ENCODE measurements at regions not wholly inside any gene's neighbourhood (a gene's known extent, or its start where the extent isn't known, plus 50 kb on each side); places are given as distances from the start of the nearest gene placed in this dataset.

DNA sequence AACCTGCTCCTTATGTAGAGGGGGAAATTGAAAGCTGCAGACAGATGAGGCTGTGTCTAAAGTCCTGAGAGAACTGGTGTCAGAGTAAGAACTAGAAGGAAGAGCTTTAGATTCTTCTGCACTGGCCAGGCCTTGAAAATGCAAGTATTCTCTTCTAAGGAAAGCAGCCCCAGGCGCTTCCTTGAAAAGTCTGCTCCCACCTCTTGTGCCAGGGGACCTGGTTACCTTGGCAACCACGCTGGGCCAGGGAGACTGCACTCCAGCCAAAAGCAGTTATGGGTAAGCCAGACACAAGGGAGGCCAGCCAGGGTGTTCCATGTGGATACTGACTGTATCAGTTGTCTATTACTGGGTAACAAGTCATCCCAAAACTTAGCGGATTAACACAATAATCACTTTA is 228.6 kb upstream of the SDK2 start:
- Histone ChIP-seq H4K20me1 (ENCODE audit: insufficient read depth) (no peaks in the 10 kb centered on the region), H3K27ac (ENCODE audit: low read depth, low read length) (no peak overlapping the region), H2AFZ (ENCODE audit: low read depth, low read length, poor library complexity, severe bottlenecking) (no peak overlapping the region), H3K9me2 (ENCODE audit: insufficient read depth) (no peaks in the 10 kb centered on the region), H3K79me2 (ENCODE audit: insufficient read depth, low read length) (no peaks in the 10 kb centered on the region), H3K4me3 (replicated peaks in 1 of 2; ENCODE audit: low read depth in 1 of 2, low read length in 2 of 2) (no peak overlapping the region), H3K4me1 (ENCODE audit: control insufficient read depth in 1 of 2, insufficient read depth in 2 of 2, low read length in 2 of 2) (no peaks in the 10 kb centered on the region), H3K27me3 (ENCODE audit: insufficient read depth, low read length) (peaks cover 30% of the 10 kb centered on the region; the same call in 1 of the 2 replicates), H3K4me2 (ENCODE audit: low read length) (no peak overlapping the region), H3K36me3 (ENCODE audit: control insufficient read depth in 1 of 2, insufficient read depth in 2 of 2, low read length in 2 of 2) (no peaks in the 10 kb centered on the region), H3K9ac (ENCODE audit: low read length) (no peak overlapping the region), H3K9me3 (ENCODE audit: control insufficient read depth in 1 of 2, insufficient read depth in 1 of 2, low read depth in 1 of 2, low read length in 2 of 2) (no peaks in the 10 kb centered on the region)
- RAD21 ChIA-PET (ENCODE audit: low non-redundant PET in 1 of 2, low total read pairs in 2 of 2, uncharacterized antibody in 2 of 2, unreplicated experiment in 2 of 2) = no interaction called here
- ATAC-seq (no peak), DNase-seq (ENCODE audit: low read depth, low spot score) (no peak)
- intact Hi-C loops (cut with micrococcal nuclease) = no loop called here
- BruUV-seq (replicated peaks) = no TSS peak
- CTCF ChIA-PET = no interaction called here
- POLR2A ChIA-PET = no interaction called here
- no peak for TF ChIP-seq SP1 (IDR thresholded peaks at IDR 0.05; ENCODE audit: low read depth)
- no peak for TF ChIP-seq CEBPB (IDR thresholded peaks at IDR 0.05; ENCODE audit: low read depth)

- intact Hi-C loops (cut with micrococcal nuclease) = no loop called here
- Histone ChIP-seq H3K4me3 (replicated peaks in 1 of 2; ENCODE audit: low read depth in 1 of 2, low read length in 2 of 2) (no peak overlapping the region), H3K79me2 (ENCODE audit: insufficient read depth, low read length) (no peaks in the 10 kb centered on the region), H3K9ac (ENCODE audit: low read length) (no peak overlapping the region), H3K27me3 (ENCODE audit: insufficient read depth, low read length) (peaks cover 32% of the 10 kb centered on the region; the same call in 1 of the 2 replicates), H3K27ac (ENCODE audit: low read depth, low read length) (no peak overlapping the region), H3K9me2 (ENCODE audit: insufficient read depth) (no peaks in the 10 kb centered on the region), H3K4me2 (ENCODE audit: low read length) (no peak overlapping the region), H3K36me3 (ENCODE audit: control insufficient read depth in 1 of 2, insufficient read depth in 2 of 2, low read length in 2 of 2) (no peaks in the 10 kb centered on the region), H2AFZ (ENCODE audit: low read depth, low read length, poor library complexity, severe bottlenecking) (no peak overlapping the region), H3K9me3 (ENCODE audit: control insufficient read depth in 1 of 2, insufficient read depth in 1 of 2, low read depth in 1 of 2, low read length in 2 of 2) (no peaks in the 10 kb centered on the region), H4K20me1 (ENCODE audit: insufficient read depth) (no peaks in the 10 kb centered on the region), H3K4me1 (ENCODE audit: control insufficient read depth in 1 of 2, insufficient read depth in 2 of 2, low read length in 2 of 2) (no peaks in the 10 kb centered on the region)
- DNase-seq (ENCODE audit: low read depth, low spot score) = no peak
- BruUV-seq (replicated peaks) = no TSS peak
- ChIA-PET RAD21 (ENCODE audit: low non-redundant PET in 1 of 2, low total read pairs in 2 of 2, uncharacterized antibody in 2 of 2, unreplicated experiment in 2 of 2) (no interaction called here), CTCF (interaction anchor here (0.7 to 1.7 kb wide), 2 partner anchors 32 to 325 kb away, joined by 3 to 4 read pairs; no protein-coding TSS in a partner anchor), POLR2A (no interaction called here)
- peak; percentile 25; the same call in 1 of the 2 replicates for ATAC-seq
- TF ChIP-seq SIN3A (IDR thresholded peaks at IDR 0.05; ENCODE audit: low read depth) (no peak), ZNF274 (IDR thresholded peaks at IDR 0.05; ENCODE audit: low read depth, low read length) (no peak), ATF3 (IDR thresholded peaks at IDR 0.05) (no peak)
- TF ChIP-seq, protein P1, sequence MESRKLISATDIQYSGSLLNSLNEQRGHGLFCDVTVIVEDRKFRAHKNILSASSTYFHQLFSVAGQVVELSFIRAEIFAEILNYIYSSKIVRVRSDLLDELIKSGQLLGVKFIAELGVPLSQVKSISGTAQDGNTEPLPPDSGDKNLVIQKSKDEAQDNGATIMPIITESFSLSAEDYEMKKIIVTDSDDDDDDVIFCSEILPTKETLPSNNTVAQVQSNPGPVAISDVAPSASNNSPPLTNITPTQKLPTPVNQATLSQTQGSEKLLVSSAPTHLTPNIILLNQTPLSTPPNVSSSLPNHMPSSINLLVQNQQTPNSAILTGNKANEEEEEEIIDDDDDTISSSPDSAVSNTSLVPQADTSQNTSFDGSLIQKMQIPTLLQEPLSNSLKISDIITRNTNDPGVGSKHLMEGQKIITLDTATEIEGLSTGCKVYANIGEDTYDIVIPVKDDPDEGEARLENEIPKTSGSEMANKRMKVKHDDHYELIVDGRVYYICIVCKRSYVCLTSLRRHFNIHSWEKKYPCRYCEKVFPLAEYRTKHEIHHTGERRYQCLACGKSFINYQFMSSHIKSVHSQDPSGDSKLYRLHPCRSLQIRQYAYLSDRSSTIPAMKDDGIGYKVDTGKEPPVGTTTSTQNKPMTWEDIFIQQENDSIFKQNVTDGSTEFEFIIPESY (IDR thresholded peaks at IDR 0.05; ENCODE audit: extremely low read depth, insufficient replicate concordance, low read length) = no peak
Observed at GRCh38 chr17:73874008-73874720, 229.9 kb upstream of the SDK2 start.

Data from HCT116 (cell line).